ENCODE measurements at regions not wholly inside any gene's neighbourhood (a gene's known extent, or its start where the extent isn't known, plus 50 kb on each side); places are given as distances from the start of the nearest gene placed in this dataset.
"Not testable (repeated sequence)": the region's sequence is repeated elsewhere in the genome, so short reads cannot be mapped to it uniquely, and the experiment has no call there.

- no peak for DNase-seq (ENCODE audit: insufficient read length, low spot score)
- FAIRE-seq: no peak
These were observed 326.2 kb upstream of the SEMA6A start for GRCh38 chr5:116900793-116901192.

GRCh38 chr5:116898917-116899316 is 324.3 kb upstream of the SEMA6A start:
- no peak for DNase-seq (ENCODE audit: insufficient read length, low spot score)
- FAIRE-seq: no peak

GRCh38 chr5:116897291-116897690 is 322.7 kb upstream of the SEMA6A start:
- no peak for DNase-seq (ENCODE audit: insufficient read length, low spot score)
- FAIRE-seq: no peak

- DNase-seq (ENCODE audit: insufficient read length, low spot score) (no peak), FAIRE-seq (no peak)
These were observed 321.4 kb upstream of the SEMA6A start for GRCh38 chr5:116896001-116896400.

- no peak for FAIRE-seq
These were observed 318.4 kb upstream of the SEMA6A start for GRCh38 chr5:116892993-116893392.

GRCh38 chr5:116887104-116887503 is 312.5 kb upstream of the SEMA6A start:
- no peak for FAIRE-seq
- DNase-seq (ENCODE audit: insufficient read length, low spot score): no peak

More at GRCh38 chr5:116892993-116893392, 318.4 kb upstream of the SEMA6A start:
- no peak for DNase-seq (ENCODE audit: insufficient read length, low spot score)

- DNase-seq (ENCODE audit: insufficient read length, low spot score): no peak
- FAIRE-seq: no peak
These were observed 311.2 kb upstream of the SEMA6A start for GRCh38 chr5:116885825-116886224.

- no peak for DNase-seq (ENCODE audit: insufficient read length, low spot score)
- no peak for FAIRE-seq
These were observed 309.3 kb upstream of the SEMA6A start for GRCh38 chr5:116883875-116884274.

GRCh38 chr5:116881921-116882531 is 307.4 kb upstream of the SEMA6A start:
- DNase-seq (ENCODE audit: insufficient read length, low spot score): no peak
- no peak for FAIRE-seq

- DNase-seq (ENCODE audit: insufficient read length, low spot score) (no peak), FAIRE-seq (no peak)
These were observed 306.0 kb upstream of the SEMA6A start for GRCh38 chr5:116880601-116881000.

GRCh38 chr5:116880150-116880549 is 305.5 kb upstream of the SEMA6A start:
- FAIRE-seq: no peak
- no peak for DNase-seq (ENCODE audit: insufficient read length, low spot score)

GRCh38 chr5:116876240-116876840 is 301.7 kb upstream of the SEMA6A start:
- no peak for DNase-seq (ENCODE audit: insufficient read length, low spot score)
- no peak for FAIRE-seq

- no peak for DNase-seq (ENCODE audit: insufficient read length, low spot score)
- no peak for FAIRE-seq
These were observed 298.4 kb upstream of the SEMA6A start for GRCh38 chr5:116872986-116873385.

GRCh38 chr5:116872486-116872885 is 297.9 kb upstream of the SEMA6A start:
- DNase-seq (ENCODE audit: insufficient read length, low spot score) (no peak), FAIRE-seq (no peak)

GRCh38 chr5:116867825-116868224 is 293.2 kb upstream of the SEMA6A start:
- not testable (repeated sequence) for DNase-seq (ENCODE audit: insufficient read length, low spot score); FAIRE-seq

GRCh38 chr5:116865651-116866050 is 291.0 kb upstream of the SEMA6A start:
- no peak for FAIRE-seq
- DNase-seq (ENCODE audit: insufficient read length, low spot score): no peak

GRCh38 chr5:116864838-116865190 is 290.2 kb upstream of the SEMA6A start:
- no peak for FAIRE-seq
- no peak for DNase-seq (ENCODE audit: insufficient read length, low spot score)

GRCh38 chr5:116864157-116864837 is 289.7 kb upstream of the SEMA6A start:
- no peak for FAIRE-seq
- no peak for DNase-seq (ENCODE audit: insufficient read length, low spot score)

- no peak for FAIRE-seq
- no peak for DNase-seq (ENCODE audit: insufficient read length, low spot score)
These were observed 288.2 kb upstream of the SEMA6A start for GRCh38 chr5:116862632-116863455.

- no peak for FAIRE-seq
- no peak for DNase-seq (ENCODE audit: insufficient read length, low spot score)
These were observed 287.0 kb upstream of the SEMA6A start for GRCh38 chr5:116861666-116862065.

- no peak for FAIRE-seq
- DNase-seq (ENCODE audit: insufficient read length, low spot score): no peak
These were observed 286.5 kb upstream of the SEMA6A start for GRCh38 chr5:116861097-116861496.

All from HTR-8/SVneo (cell line).